Activated CD8-positive, alpha-beta T cell treated with anti-CD3 and anti-CD28 coated beads, Interleukin-2, amount 10 ng/mL, durations not matched to agents 7 days and 5 days (primary cell): ENCODE measurements at regions not wholly inside any gene's neighbourhood (a gene's known extent, or its start where the extent isn't known, plus 50 kb on each side); places are given as distances from the start of the nearest gene placed in this dataset.

ENCODE experiments used
- ATAC-seq: fragments of 150-1000 bp; cut with Tn5 transposase; one replicate; pipeline ENCODE4 v1.10.0; 2021; ENCODE audit warnings: moderate library complexity
- CTCF ChIA-PET: fragments of 350-600 bp; sonication (Branson Sonifier 250); formaldehyde crosslinking; loops from one replicate; lab custom pipeline; 2021; ENCODE audit warnings: antibody characterized with exemption; lab: Charles Lee
- POLR2A ChIA-PET: fragments of 350-600 bp; sonication (Branson Sonifier 250); formaldehyde crosslinking; loops from one replicate; lab custom pipeline; 2021; ENCODE audit warnings: antibody characterized with exemption; lab: Charles Lee
- DNase-seq: peaks from one replicate; pipeline ENCODE4 v3.0.0-alpha.2; 2020
- H3K27ac Mint-ChIP-seq: one replicate; pipeline ENCODE4 v1.8.0; 2021; ENCODE audit warnings: mild to moderate bottlenecking, mixed read lengths
- H3K27me3 Mint-ChIP-seq: one replicate; pipeline ENCODE4 v1.8.0; 2021; ENCODE audit warnings: low read depth, mixed read lengths
- H3K36me3 Mint-ChIP-seq: one replicate; pipeline ENCODE4 v1.8.0; 2021; ENCODE audit warnings: low read depth, mixed read lengths
- H3K4me1 Mint-ChIP-seq: one replicate; pipeline ENCODE4 v1.8.0; 2021; ENCODE audit warnings: low read depth, mixed read lengths
- H3K4me3 Mint-ChIP-seq: one replicate; pipeline ENCODE4 v1.8.0; 2021; ENCODE audit warnings: mild to moderate bottlenecking, mixed read lengths
- H3K9me3 Mint-ChIP-seq: one replicate; pipeline ENCODE4 v1.8.0; 2022; ENCODE audit warnings: mixed read lengths; ENCODE audit not compliant: insufficient read depth

GRCh38 chr3:43206632-43207031 lies 79.7 kb upstream of the SNRK start:
- Mint-ChIP-seq H3K27ac (no peak overlapping the region), H3K9me3 (no peaks in the 10 kb centered on the region), H3K27me3 (no peaks in the 10 kb centered on the region), H3K4me1 (no peaks in the 10 kb centered on the region), H3K36me3 (no peaks in the 10 kb centered on the region), H3K4me3 (no peak overlapping the region)
- ChIA-PET POLR2A (no interaction called here), CTCF (interaction anchor here (0.7 kb wide), 1 partner anchor 28 kb away, joined by 3 read pairs; no protein-coding TSS in a partner anchor)
- ATAC-seq (no peak), DNase-seq (no peak)

- ATAC-seq (no peak), DNase-seq (no peak)
- ChIA-PET CTCF (interaction anchor here (0.7 kb wide), 1 partner anchor 28 kb away, joined by 3 read pairs; no protein-coding TSS in a partner anchor), POLR2A (no interaction called here)
- no peaks in the 10 kb centered on the region for H3K9me3 Mint-ChIP-seq
- no peaks in the 10 kb centered on the region for H3K36me3 Mint-ChIP-seq
- no peak overlapping the region for H3K27ac Mint-ChIP-seq
- H3K4me1 Mint-ChIP-seq = peaks cover 4% of the 10 kb centered on the region
- no peaks in the 10 kb centered on the region for H3K27me3 Mint-ChIP-seq
- no peak overlapping the region for H3K4me3 Mint-ChIP-seq
Measured at GRCh38 chr3:43206105-43206504, 80.2 kb upstream of the SNRK start.

DNA sequence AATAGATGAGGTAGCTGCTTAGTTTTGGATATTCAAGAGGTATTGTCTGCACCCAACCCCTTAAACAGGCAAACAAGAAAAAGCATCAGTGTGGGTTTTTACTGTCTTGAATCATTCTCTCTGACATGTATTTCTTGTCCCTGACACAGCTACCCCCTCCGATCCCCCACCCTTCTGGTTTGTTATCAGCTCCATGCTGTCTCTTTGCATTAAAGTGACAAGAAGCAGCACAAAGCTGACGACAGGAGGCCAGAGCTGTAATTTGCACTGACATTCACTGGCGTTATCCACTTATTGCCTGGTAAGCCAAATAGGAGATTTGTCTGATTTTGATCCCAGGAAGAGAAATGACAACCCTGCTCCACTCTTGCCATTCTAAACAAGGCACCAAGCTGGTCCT lies 83.3 kb upstream of the SNRK start:
- peaks cover 16% of the 10 kb centered on the region for H3K4me1 Mint-ChIP-seq
- CTCF ChIA-PET = interaction anchor here (0.9 kb wide), 1 partner anchor 41 kb away, joined by 4 read pairs; no protein-coding TSS in a partner anchor
- H3K27ac Mint-ChIP-seq = no peak overlapping the region
- H3K36me3 Mint-ChIP-seq = peaks cover 5% of the 10 kb centered on the region
- DNase-seq (no peak), ATAC-seq (no peak)
- H3K9me3 Mint-ChIP-seq = no peaks in the 10 kb centered on the region
- POLR2A ChIA-PET = no interaction called here
- H3K27me3 Mint-ChIP-seq = no peaks in the 10 kb centered on the region
- H3K4me3 Mint-ChIP-seq = no peak overlapping the region

DNA sequence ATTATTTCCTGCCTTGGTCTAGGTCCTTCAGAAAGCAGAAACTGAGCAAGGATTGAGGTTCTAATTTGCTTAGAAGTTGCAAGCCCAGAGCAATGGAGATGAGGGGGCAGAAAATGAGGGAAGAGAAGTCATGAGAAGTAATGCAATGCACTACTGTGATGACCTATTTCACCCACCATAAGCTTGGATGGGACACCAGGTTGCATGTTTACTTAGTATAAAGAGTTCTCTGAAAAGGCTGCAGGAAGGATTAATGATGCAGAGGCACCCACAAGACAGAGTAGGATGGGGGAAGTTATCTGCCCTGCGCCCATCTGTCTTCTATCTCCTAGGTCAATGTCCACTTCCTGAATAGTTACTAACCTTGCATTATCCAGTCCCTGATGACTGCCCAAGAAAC lies 84.8 kb upstream of the SNRK start:
- Mint-ChIP-seq H3K27me3 (peaks cover 3% of the 10 kb centered on the region), H3K36me3 (peaks cover 5% of the 10 kb centered on the region), H3K4me3 (no peak overlapping the region), H3K27ac (no peak overlapping the region), H3K4me1 (peaks cover 23% of the 10 kb centered on the region), H3K9me3 (no peaks in the 10 kb centered on the region)
- no peak for ATAC-seq
- ChIA-PET CTCF (no interaction called here), POLR2A (no interaction called here)
- no peak for DNase-seq

- Mint-ChIP-seq H3K27ac (no peak overlapping the region), H3K4me1 (peaks cover 40% of the 10 kb centered on the region), H3K36me3 (peaks cover 5% of the 10 kb centered on the region), H3K9me3 (no peaks in the 10 kb centered on the region), H3K27me3 (peaks cover 3% of the 10 kb centered on the region), H3K4me3 (no peak overlapping the region)
- ChIA-PET POLR2A (interaction anchor here (0.6 kb wide), 1 partner anchor 841 kb away, joined by 3 read pairs; no protein-coding TSS in a partner anchor), CTCF (interaction anchor here (1.2 to 2.1 kb wide), 2 partner anchors 19 to 38 kb away, joined by 3 to 6 read pairs; no protein-coding TSS in a partner anchor)
- DNase-seq (no peak), ATAC-seq (no peak)
Measured at GRCh38 chr3:43199645-43200306, 86.6 kb upstream of the SNRK start.

GRCh38 chr3:43198791-43199644 lies 87.3 kb upstream of the SNRK start:
- ATAC-seq = no peak
- Mint-ChIP-seq H3K36me3 (peaks cover 7% of the 10 kb centered on the region), H3K27ac (no peak overlapping the region), H3K27me3 (peaks cover 3% of the 10 kb centered on the region), H3K4me1 (peaks cover 47% of the 10 kb centered on the region), H3K9me3 (no peaks in the 10 kb centered on the region), H3K4me3 (no peak overlapping the region)
- CTCF ChIA-PET = interaction anchor here (1.2 to 2.1 kb wide), 2 partner anchors 18 to 37 kb away, joined by 3 to 6 read pairs; no protein-coding TSS in a partner anchor
- no peak for DNase-seq
- POLR2A ChIA-PET = interaction anchor here (0.6 kb wide), 1 partner anchor 842 kb away, joined by 3 read pairs; no protein-coding TSS in a partner anchor

- H3K27me3 Mint-ChIP-seq = peaks cover 3% of the 10 kb centered on the region
- H3K27ac Mint-ChIP-seq = no peak overlapping the region
- no peak overlapping the region for H3K4me3 Mint-ChIP-seq
- H3K9me3 Mint-ChIP-seq = no peaks in the 10 kb centered on the region
- H3K4me1 Mint-ChIP-seq = peaks cover 54% of the 10 kb centered on the region
- DNase-seq = no peak
- H3K36me3 Mint-ChIP-seq = peaks cover 7% of the 10 kb centered on the region
- ChIA-PET POLR2A (interaction anchor here (0.9 kb wide), 1 partner anchor 18 kb away, joined by 3 read pairs; no protein-coding TSS in a partner anchor), CTCF (interaction anchor here (0.8 to 2.1 kb wide), 2 partner anchors 18 to 36 kb away, joined by 3 to 6 read pairs; no protein-coding TSS in a partner anchor)
- ATAC-seq = no peak
Measured at GRCh38 chr3:43198301-43198700, 88.0 kb upstream of the SNRK start.

DNA sequence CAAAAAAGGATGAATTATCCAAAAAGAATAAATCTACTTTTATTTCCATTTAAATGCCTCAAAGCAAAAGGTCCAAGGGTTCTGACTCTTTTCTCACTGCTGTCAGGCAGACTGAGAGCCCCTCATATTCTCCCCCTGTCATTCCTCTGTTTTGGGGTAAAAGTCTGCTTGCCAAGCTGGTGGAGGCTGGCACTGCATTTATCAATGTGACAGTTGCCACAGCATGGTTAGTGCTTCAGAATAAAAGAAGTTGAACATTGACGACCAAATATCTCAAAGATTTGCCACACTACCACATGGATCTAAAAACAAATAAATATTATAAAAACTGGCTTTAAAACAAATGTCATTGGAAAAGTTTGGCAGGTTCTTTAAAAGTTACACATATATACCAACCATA lies 89.2 kb upstream of the SNRK start:
- Mint-ChIP-seq H3K9me3 (no peaks in the 10 kb centered on the region), H3K27me3 (peaks cover 3% of the 10 kb centered on the region), H3K4me3 (no peak overlapping the region), H3K27ac (no peak overlapping the region), H3K4me1 (peaks cover 64% of the 10 kb centered on the region), H3K36me3 (peaks cover 7% of the 10 kb centered on the region)
- ATAC-seq (no peak), DNase-seq (no peak)
- ChIA-PET CTCF (no interaction called here), POLR2A (no interaction called here)

- Mint-ChIP-seq H3K4me3 (no peak overlapping the region), H3K9me3 (no peaks in the 10 kb centered on the region), H3K27me3 (peaks cover 3% of the 10 kb centered on the region), H3K36me3 (peaks cover 7% of the 10 kb centered on the region), H3K27ac (no peak overlapping the region), H3K4me1 (peaks cover 65% of the 10 kb centered on the region)
- ATAC-seq = no peak
- ChIA-PET POLR2A (no interaction called here), CTCF (interaction anchor here (1.0 kb wide), 1 partner anchor 34 kb away, joined by 3 read pairs; no protein-coding TSS in a partner anchor)
- no peak for DNase-seq
Measured at GRCh38 chr3:43196721-43197120, 89.6 kb upstream of the SNRK start.

DNA sequence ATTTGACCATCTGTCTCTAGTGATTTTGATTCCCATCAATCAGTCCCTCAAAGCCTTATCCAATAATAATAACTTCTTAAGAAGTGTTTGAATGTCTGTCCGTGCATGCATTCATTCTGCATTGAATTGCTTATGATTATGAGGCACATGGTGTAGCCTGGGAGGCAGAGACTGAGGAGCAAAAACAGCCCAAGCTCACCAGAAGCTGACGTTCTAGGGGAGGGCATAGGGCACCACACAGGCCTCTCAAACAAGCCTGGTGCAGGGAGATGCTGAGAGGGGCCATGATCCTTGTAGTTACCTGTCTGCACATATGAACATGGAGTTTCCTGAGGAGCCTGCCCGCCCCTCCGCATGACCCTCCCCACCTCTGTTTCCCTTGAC lies 89.2 kb upstream of the POMGNT2 start:
- CTCF ChIA-PET = interaction anchor here (0.8 to 1.5 kb wide), 4 partner anchors 15 to 233 kb away, joined by 3 to 9 read pairs (median 4); no protein-coding TSS in a partner anchor

DNA sequence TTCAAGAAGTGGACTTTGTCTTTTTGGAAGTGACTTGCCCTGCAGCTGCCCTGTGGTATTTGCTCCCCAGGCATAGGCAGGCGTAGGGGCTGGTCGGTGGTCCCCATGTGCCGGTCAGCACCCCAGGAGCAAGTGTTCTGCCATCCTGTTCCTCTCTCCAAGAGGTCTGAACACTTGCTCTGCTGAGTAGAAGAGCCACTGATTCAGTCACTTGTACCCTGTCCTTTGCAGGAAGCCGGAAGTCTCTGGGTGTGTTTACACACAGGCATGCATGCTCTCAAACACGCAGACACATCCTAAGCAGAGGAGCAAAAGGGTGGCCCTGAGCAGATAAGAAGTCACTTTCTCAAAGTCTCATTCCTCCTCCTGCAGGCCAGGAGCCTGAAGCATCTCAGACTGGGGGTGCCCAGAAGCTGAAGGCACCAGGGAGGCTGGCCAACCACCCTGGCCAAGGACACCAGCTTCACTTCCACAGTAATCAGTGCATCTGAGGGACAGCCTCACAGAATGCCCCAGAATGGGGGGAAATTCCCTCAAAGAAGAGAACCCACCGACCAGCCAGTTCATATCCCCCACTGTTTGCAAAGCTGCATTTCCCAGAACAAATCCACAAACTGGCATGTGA lies 88.7 kb upstream of the POMGNT2 start:
- Mint-ChIP-seq H3K9me3 (no peaks in the 10 kb centered on the region), H3K4me1 (peaks cover 61% of the 10 kb centered on the region), H3K4me3 (peak overlapping the region; percentile 52), H3K36me3 (peaks cover 10% of the 10 kb centered on the region), H3K27ac (peak overlapping the region; percentile 94), H3K27me3 (peaks cover 3% of the 10 kb centered on the region)
- ATAC-seq (peak; percentile 95), DNase-seq (peak; percentile 72)
- CTCF ChIA-PET = interaction anchor here (0.8 to 1.5 kb wide), 4 partner anchors 15 to 233 kb away, joined by 3 to 9 read pairs (median 4); no protein-coding TSS in a partner anchor
- POLR2A ChIA-PET = interaction anchor here (0.7 to 1.6 kb wide), 3 partner anchors 10 to 46 kb away, joined by 3 to 6 read pairs (median 3); no protein-coding TSS in a partner anchor

More for the DNA sequence above, 89.2 kb upstream of the POMGNT2 start:
- Mint-ChIP-seq H3K27ac (peak overlapping the region; percentile 94), H3K4me1 (peaks cover 61% of the 10 kb centered on the region), H3K36me3 (peaks cover 7% of the 10 kb centered on the region), H3K4me3 (no peak overlapping the region), H3K27me3 (peaks cover 3% of the 10 kb centered on the region), H3K9me3 (no peaks in the 10 kb centered on the region)
- POLR2A ChIA-PET = interaction anchor here (1.2 to 1.6 kb wide), 2 partner anchors 11 to 15 kb away, joined by 3 to 6 read pairs; no protein-coding TSS in a partner anchor
- DNase-seq = no peak
- no peak for ATAC-seq
